HG02588 (cell line): ENCODE measurements at regions not wholly inside any gene's neighbourhood (a gene's known extent, or its start where the extent isn't known, plus 50 kb on each side); places are given as distances from the start of the nearest gene placed in this dataset.

ENCODE experiments used
- ATAC-seq: cut with Tn5 transposase; IDR thresholded peaks from one replicate; pipeline ENCODE4 v1.9.1; 2021; ENCODE audit warnings: mild to moderate bottlenecking, moderate library complexity; ENCODE audit not compliant: unreplicated experiment

DNA sequence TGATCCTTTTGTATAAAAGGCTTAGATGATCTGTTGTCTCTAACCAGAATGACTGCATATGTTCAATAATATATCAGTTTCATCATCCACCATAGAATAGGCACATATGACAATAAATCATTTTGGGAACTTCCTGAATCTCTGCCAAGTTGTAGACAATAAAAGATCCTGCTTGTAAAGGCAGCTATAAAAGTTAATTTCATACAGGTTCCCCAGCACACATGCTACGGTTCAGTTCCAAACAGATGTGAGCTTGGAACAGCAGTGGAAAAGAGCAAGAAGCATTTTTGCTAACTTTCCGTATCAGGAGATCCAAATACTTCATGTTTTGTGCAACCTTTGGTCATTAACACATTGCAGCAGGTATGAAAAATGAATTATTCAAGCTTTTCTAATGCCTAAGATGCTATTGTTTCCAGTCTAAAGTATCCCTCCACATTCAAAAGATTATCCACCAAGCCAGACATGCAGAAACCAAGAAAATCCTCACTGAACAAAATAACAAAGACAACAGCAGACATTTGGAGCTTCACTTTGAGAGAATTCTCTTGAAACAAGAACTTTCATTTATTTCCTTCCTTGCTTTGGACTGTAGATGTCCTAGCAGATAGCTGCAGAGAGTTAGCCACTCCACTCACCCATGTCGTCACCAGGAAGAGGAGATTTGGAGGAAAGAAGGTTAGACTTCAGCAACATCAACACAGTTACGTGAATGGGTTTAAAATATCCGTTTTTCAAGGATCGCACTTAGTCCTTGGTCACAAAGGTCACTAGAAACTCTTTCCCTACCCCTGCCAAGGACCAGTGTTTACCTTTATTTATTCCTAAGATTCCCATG, 453.5 kb upstream of the JARID2 start:
- ATAC-seq, result no peak

DNA sequence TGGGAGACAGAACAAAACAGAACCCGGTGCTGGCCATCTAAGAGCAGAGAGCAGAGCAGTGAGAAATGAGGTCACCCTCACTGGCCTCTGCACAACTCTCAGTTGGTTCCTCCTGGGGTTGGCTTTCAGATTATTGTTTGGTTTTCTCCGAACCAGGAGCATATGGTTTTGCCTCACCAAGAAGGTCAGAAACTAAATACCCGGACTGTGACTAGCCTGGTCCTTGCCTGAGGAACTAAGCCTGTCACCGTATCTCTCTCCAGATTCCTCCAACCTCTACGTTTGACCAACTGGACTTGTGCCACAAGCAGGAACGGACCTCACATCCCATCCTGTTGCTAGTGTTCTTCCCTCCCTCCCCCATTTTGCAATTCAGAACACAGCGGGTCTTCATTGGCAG, 450.4 kb upstream of the JARID2 start:
- ATAC-seq, result no peak

DNA sequence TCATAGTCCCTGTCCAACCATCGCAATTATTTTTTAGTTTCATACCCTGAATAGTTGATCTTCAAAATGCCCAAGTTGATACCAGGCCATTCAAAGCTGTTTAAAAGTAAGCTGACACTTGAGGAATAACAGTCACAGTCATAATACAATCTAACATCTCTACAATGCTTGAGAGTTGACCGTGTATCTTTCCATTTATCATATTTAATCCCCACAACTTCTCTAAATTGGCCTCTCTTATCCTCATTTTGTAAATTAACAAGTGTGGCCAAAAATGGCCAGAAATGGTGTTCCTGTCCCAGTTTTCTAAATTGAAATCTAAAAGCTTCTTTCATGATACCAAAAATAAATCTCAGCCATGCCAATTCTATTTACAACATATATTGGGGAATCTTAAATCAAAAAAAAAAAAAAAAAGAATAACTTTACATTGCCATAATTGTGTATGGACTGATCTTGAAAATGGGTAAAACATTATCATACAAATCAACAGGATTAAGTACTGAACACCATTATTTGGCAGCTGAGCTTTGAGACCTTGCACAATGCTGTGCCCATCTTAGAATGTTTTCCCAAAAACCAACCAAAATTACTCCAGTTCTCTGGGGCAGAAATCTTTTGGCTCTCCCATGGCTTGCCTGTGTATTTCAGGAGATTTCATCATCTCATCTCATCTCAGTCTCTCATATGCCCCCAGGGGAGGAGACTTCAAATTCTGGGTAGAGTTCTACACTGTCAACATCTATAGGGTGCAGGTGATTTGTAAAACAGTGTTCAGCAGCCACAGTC, 448.7 kb upstream of the JARID2 start:
- ATAC-seq, result no peak

DNA sequence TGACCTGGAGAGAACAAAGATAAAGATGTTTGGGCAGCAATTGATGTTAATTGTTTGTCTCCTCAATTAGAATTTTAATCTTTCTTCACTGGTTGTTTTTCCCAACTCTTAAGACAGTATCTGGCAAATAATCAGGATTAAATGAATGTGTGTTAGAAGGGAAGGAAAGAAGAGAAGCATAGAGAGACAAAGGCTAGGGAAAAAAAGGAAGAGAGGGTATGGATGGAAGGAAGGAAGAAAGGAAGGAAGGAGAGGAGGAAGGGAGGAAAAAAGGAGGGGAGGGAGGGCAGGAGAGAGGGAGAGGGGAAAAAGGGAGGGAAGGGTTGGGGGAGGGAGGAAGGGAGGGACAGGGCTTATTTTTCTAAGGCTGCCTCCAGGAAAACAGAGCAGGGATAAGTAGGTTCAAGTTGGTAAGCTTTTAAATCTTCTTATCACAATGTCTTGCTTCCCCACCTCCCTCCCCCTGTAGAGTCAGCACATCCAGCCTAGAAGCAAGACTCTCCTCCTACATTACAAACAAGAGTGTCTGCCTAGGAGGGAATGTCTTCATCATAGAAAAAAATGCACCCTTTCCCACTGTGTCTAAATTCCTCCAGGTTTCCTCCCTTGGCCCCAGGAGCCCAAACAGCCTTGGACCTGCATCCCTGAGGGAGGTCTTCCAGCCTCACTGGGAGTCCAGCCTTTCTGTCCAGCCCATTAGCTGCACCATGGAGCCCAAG, 447.8 kb upstream of the JARID2 start:
- ATAC-seq, result no peak

DNA sequence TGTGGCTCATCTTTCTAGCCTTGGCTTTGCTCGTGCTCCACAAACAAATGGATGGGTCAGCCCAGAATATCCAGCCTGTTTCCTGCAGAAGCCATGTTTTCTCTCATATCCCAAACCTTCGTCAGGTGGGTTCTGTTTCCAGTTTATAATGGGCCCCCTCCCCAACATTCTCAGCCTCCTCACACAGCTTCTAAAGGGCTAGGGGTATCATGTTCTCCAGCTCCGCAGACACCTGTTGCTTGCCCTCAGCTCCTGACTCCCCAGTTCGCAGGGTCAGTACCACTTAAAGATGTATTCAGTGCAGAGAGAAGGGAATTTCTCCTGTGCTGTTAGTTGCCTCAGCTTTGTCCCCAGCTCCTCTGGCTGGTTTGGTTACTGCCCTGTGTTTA, 447.3 kb upstream of the JARID2 start:
- ATAC-seq, result no peak

DNA sequence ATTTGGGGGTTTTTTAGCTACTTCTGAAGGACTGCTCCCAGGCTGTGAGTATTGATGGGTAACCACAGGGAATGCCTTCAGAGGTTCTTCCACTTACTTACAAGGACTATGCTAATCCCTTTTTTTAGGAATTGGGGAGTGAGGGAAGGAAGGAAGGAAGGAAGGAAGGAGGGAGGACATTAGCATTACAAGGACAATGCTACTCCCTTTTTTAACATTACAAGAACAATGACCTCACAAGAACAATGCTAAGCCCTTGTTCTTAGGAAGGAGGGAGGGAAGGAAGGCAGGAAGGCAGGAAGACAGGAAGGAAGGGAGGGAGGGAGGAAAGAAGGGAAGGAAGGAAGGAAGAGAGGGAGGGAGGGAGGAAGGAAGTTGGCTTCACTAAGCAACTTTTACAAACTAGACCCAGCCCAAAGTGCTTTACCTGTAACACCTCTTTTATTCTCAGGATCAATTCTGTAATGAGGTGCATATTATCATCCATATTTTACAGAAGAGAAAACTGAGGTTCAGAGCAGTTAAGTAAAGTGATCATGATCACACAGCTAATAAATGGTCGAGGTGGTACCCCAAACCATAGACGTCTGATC, 446.8 kb upstream of the JARID2 start:
- no peak for ATAC-seq

DNA sequence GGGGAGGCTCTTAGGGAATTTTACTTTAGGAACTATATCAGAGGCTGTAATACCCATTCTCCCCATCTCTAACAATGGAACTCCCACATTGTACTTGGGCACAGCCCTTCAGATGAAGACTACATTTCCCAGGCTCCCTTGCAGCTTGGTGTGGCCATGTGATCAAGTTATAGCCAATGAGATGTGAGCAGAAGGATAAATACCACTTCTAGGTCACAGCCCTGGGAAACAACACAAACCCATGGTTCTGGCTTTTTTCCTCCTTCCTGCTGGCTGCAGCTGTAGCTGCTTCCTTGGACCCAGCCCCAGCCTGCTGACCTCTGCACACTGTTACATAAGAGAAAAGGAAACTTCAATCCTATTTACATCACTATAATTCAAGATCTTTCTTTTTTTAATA, 445.9 kb upstream of the JARID2 start:
- ATAC-seq, result no peak

DNA sequence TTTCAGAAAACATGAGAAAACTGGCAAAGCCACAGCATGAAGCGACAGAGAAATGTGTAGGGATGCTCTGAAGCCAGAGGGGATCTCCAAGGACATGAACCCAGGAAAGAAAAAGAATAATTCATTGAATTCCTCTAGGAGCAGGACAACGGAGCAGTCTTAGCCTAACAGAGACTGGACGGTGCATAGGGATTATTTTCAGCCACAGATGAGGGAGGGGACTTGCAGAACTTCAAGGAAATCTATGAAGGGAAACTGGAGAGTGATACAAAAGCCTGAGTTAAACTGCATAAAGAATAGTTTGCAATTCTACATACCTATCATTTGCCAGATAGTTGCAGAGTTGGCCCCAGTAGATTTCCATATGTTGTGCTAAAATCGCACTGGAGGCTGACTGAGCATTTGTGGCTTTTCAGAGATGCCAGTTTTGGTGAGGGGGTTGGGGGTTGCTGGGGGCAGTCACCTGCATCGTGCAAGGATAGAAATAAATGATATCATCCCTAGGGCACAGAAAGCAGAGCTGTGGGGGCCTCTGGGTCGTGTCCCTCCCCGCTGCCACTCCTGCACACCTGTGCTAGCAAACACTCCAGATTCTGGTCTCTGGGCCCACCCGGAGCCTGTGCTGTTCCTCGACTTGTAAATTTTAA, 443.2 kb upstream of the JARID2 start:
- no peak for ATAC-seq

DNA sequence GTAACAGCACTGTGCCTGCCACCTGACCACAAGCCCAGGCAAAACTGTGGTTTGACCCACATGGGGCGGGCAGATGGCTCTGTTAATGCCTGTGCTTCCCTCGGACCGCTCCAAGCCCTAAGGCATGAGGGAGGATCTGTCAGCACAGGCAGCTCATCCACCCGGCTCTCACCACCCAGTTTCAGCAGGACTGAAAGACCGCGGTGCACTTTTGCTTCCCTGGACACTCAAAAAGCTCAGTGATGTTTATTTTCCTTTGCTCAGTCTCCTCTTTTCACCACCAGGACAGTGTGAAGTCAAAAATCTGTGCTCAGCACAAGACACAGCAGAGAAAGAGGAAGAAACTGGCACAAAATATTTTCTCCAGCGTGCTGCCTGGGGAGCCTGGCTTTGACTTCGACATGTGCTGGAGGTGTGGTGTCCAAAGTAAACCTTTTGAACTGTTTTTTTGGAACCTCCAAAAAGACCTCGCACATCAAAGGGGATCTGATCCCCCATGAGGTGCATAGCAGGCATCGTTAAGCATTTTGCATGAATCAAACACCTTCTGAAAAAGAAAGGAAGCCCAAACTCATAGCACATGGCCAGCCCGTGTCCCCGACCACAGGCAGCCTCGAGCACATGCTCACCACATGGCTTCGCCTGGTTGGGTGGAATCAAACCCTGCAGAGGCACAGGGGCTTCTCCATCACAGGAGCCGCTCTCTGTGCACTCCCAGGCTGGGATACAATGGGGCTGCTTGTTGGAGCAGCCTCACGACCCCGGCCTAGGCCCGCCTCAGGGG, 441.7 kb upstream of the JARID2 start:
- ATAC-seq, result no peak

DNA sequence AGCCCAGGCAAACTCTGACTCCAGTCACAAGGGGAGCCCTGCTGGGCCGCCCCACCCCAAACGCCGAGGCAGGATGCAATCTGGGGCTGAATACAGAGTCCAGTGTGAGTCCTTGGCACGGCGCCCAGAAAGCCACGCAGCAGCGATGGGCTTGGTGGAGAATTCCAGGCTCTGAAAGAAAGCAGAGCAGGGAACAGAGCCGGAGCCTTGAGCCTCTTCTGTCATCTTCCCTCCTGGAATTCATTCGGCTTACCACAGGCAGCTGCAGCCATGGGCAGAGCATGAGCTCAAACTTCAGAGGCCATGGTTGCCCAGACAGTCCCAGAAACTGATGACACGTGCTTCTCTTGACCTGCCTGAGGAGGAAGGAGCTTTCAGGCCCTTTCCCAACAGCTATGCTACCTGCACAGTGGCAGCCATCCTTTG, 441.1 kb upstream of the JARID2 start:
- ATAC-seq, result no peak

DNA sequence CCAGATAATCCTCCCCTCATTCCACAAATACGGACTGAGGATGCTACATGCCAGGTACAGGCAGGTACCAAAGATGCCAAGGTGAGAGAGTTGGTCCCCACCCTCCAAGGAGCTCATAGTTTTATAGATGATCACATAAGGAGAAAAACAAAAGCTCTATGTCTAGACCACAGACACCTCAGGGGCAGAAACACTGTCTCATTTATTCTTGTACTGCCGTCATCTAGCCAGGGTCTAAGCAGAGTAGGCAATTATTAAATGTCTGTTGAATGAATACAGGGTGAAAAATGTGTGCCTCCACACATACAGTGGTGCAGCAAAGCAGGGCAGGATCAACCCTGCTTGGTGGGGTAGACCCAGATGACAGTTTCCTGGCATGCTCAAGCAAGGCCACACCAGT, 439.8 kb upstream of the JARID2 start:
- ATAC-seq, result no peak

DNA sequence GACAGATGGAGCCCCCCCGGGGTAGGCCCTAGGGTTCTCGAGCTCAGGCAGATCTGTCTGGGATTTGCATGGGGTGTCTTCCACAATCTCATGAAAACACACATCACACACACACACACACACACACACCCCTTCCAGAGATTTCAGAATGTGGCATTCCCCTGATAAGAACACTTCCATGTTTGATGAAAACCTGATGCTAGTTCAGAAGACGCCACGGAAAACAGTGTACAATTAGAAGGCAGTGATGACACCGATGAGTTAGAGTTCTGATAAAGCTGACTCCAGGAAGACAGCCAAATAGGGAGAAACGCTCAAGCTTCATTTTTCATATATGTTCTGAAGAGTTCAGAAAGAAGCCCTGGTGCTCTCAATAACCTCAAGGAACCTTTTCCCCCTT, 438.7 kb upstream of the JARID2 start:
- no peak for ATAC-seq

DNA sequence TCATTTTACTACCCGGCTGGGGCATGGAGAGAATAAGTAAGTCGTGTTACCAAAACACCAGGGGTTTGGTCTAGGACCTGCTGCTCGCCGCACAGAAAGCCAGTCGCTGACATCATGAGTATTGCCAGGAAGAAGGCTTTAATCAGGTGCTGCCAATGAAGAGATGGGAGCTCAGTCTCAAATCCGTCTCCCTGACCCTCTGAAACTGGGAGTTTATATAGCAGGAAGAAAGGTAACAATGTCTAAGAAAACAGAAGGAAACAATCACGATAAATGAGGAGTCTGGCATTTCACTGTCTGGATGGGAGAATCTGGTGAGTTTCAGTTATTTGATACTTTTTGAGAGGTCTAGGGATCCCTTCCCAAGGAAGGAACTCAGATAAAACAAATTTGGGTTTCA, 437.9 kb upstream of the JARID2 start:
- no peak for ATAC-seq

DNA sequence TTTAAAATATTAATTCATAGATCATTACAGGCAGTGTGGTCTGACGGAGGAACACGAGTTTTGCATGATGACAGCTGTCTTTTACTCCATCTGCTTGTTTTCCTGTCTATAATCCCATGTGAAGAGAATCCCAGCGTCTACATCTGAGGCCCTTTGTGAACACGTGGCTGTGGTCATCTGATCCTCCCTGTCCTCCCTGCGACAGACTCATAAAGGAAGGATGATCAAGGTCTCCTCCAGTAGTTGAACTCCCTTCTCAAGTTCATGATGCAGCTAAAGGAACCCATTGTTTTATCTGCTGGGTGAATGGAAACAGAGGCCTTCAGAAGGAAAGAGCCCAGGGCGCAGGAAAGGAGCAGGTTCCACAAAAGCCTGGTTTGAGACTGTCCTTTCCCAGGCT, 435.8 kb upstream of the JARID2 start:
- ATAC-seq, result no peak

DNA sequence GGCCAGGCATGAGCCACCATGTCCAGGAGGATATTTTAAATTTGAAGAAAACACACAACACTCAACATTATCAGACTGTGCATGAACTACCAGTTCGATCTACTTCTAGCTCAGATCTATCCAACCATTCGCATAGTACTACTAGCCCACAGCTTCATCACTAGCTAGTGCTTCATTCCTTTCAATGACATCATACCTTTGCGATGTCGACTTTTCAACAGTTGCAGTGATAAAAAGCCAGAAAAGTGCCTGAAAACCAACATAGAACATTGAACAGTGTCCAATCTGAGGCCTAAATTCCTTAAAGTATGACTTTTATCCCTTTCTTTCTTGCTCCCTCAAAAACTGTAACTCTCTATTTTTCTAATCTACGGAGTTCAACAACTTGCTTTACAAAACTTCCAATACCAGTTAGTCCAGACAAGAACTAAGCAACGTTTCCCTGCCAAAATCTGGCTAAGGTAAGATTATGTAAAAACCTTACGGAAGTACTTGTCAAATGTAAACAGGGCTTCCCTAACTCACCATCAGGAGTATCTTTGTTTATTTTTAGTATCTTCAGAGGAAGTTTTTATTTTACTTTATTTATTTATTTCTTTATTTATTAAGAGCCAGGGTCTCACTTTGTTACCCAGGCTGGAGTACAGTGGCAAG, 434.0 kb upstream of the JARID2 start:
- ATAC-seq, result no peak

DNA sequence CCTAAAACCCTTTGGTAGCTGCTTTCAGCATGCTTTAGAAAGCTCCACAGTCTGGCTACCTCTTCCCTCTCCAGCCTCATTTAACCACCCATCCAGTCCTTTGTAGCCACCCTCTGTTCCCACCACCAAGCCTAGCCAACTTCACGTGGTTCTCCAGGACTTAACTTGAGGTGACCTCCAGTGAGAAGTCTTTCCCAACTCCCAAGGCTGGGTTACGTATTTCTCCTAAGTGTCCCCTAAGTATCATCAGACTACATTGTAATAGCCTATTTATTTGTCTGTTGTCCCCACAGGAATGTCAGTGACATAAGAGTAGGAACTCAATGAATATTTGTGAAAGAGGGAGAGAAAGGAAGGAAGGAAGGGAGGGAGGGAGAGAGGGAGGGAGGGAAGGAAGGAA, 431.9 kb upstream of the JARID2 start:
- ATAC-seq, result no peak

DNA sequence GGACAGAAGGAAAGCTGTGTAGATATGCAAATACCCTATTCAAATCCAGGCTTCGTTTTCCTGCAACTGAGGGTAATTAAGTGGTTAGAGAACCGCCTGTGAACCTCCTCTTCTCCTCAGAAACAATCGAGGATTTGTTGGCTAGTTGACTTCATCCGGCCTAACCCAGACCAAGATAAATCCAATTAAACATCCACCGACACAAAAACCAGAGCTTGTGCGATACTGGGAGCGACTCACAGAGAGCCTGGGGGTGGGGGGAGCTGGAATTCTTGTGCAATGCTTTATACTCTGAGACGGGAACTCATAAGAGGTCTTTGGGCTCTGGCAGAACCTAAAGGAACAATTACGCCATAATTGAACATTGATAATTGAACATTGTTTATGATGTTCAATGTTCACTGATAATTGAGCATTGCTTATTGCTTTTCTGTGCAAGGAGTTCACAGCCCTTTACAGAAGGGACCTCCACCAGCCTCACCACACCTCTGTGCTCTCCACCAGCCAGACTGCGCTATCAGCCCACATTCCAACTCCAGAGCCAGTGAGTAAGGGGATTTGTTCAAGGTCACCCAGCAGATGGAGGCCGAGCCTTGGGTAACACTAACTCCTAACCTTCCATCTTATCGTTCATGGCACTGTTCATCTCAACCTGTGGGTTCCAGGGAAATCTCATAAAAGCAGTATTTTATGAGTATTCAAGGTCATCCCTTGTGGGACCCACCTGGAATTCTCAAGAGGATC, 429.6 kb upstream of the JARID2 start:
- no peak for ATAC-seq

DNA sequence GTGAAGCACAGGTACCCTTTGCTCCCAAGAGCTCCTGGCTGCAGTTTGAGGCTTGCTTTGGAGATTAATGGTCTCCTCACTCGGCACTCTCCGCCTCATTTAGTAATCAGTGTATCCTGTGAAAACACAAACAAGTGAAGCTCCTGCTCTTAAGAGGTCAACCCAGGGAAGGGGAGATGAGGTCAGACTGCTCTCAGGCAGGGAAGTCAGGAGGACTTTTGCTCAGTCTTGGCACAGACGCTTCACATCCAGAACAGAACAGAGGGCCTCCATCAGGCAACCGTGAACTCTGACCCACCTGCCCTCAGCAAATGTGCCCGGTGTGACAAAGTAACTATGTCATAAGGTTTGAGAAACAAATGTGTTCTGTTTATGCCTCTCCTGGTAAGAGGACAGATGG, 428.8 kb upstream of the JARID2 start:
- ATAC-seq, result no peak

DNA sequence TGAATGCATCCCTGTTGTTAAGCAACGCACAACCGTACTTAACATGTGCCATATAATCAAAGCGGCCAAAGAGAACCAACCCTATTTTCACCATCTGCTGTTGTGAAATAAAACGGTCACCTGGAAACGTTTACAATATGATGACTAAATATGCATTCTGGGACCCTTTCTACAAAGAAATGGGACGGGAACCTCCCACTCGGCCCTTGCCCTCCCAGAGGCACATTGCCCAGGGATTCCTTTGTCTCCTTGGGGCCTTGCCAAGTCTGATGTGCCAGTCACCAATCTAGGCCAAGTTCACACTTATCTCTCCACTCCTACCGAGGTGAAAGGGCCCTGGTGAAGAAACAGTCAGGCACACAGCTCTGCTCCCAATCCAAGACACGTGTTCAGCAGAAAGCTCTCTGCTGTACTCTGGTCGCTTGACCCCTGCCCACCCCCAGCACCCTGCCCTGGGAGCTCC, 427.4 kb upstream of the JARID2 start:
- ATAC-seq, result no peak
